NT2/D1 (cell line): ENCODE measurements at regions not wholly inside any gene's neighbourhood (a gene's known extent, or its start where the extent isn't known, plus 50 kb on each side); places are given as distances from the start of the nearest gene placed in this dataset.

Experiments
- SUZ12 ChIP-seq: IDR thresholded peaks from 2 replicates; pipeline ENCODE4 v1.6.1; 2011; ENCODE audit not compliant: insufficient read length, insufficient read depth; ENCODE audit errors: extremely low read depth
- YY1 ChIP-seq: IDR thresholded peaks from 2 replicates; pipeline ENCODE4 v1.6.1; 2011; ENCODE audit not compliant: insufficient read length, insufficient read depth
- ZNF274 ChIP-seq: IDR thresholded peaks from 2 replicates; pipeline ENCODE4 v1.6.1; 2011; ENCODE audit warnings: mild to moderate bottlenecking, low read depth, low read length

DNA sequence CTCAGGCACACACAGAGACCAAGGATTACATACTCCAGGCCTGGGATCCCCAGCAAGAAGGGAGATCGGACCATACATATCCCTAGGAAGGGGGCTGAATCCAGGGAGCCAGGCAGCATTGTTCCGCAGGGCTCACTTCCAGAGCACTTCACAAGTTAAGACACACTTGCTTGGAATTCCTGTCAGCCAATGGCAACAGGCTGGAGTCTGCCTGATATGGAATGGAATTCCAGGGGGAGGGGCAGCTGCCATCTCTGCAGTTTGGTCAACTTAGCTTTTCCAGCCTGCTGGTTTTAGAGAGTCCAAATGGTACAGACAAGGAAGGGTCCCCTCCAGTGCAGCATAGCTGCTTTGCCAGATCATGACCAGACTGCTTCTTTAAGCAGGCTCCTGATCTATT lies 290.0 kb upstream of the GLI3 start:
- TF ChIP-seq ZNF274: no peak
- TF ChIP-seq YY1: no peak
- TF ChIP-seq SUZ12: no peak
